Progenitor cell of endocrine pancreas (in vitro differentiated cells): ENCODE measurements at regions not wholly inside any gene's neighbourhood (a gene's known extent, or its start where the extent isn't known, plus 50 kb on each side); places are given as distances from the start of the nearest gene placed in this dataset.

ENCODE experiments used
- DNase-seq: peaks from one replicate; pipeline ENCODE4 v3.0.0; 2021; ENCODE audit warnings: low spot score; ENCODE audit not compliant: unreplicated experiment
- H3K27ac Mint-ChIP-seq: 2 replicates; pipeline ENCODE4 v1.8.0; 2021; ENCODE audit warnings: mild to moderate bottlenecking, moderate library complexity, mixed read lengths
- H3K27me3 Mint-ChIP-seq: 2 replicates; pipeline ENCODE4 v1.8.0; 2021; ENCODE audit warnings: mixed read lengths
- H3K36me3 Mint-ChIP-seq: 2 replicates; pipeline ENCODE4 v1.8.0; 2022; ENCODE audit warnings: mixed read lengths; ENCODE audit not compliant: insufficient read depth
- H3K4me1 Mint-ChIP-seq: 2 replicates; pipeline ENCODE4 v1.8.0; 2021; ENCODE audit warnings: low read depth, mixed read lengths
- H3K4me3 Mint-ChIP-seq: 2 replicates; pipeline ENCODE4 v1.8.0; 2021; ENCODE audit warnings: low read depth, mild to moderate bottlenecking, moderate library complexity, mixed read lengths
- H3K9me3 Mint-ChIP-seq: 2 replicates; pipeline ENCODE4 v1.8.0; 2021; ENCODE audit warnings: low read depth, mixed read lengths
- TF ChIP-seq, protein P1 (sequence below): fragments of 200-600 bp; sonication (generic); IDR thresholded peaks from one replicate; pipeline ENCODE4 v1.5.0; 2021; ENCODE audit warnings: antibody characterized with exemption, mild to moderate bottlenecking; ENCODE audit not compliant: unreplicated experiment

DNA sequence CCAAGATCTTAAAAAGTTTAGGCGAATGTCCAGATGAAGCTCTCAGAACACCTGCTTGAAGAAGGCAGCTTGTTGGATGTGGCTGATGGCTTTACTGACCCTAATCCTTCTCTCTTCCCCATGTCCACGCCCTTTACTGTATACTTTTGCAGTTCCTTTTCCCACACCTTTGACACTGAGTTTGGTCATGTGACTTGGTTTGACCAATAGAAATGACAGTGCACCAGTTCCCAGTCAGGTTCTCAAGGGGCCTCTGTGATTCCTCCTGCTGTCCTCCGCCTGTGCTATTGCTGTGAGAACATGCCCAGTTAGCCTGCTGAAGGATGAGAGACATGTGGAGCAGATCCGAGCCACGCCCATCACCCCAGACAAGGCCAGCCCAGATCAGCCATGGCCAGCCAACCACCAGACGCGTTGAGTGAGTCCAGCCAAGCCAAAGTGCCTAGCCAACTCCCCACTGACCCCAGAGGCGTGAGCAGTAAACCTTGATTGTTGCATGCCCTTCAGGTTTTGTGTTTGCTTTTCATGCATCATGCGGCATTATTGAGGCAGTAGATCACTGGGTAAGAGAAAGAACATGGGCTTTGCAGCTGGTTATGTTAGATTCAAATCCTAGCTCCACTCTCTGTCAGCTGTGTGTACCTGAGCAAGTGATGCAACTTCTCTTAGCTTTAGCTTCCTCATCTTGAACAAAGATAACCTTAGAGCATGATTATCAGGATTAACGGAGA is 258.0 kb upstream of the SIX2 start:
- H3K4me1 Mint-ChIP-seq: peaks cover 33% of the 10 kb centered on the region
- TF ChIP-seq, protein P1, sequence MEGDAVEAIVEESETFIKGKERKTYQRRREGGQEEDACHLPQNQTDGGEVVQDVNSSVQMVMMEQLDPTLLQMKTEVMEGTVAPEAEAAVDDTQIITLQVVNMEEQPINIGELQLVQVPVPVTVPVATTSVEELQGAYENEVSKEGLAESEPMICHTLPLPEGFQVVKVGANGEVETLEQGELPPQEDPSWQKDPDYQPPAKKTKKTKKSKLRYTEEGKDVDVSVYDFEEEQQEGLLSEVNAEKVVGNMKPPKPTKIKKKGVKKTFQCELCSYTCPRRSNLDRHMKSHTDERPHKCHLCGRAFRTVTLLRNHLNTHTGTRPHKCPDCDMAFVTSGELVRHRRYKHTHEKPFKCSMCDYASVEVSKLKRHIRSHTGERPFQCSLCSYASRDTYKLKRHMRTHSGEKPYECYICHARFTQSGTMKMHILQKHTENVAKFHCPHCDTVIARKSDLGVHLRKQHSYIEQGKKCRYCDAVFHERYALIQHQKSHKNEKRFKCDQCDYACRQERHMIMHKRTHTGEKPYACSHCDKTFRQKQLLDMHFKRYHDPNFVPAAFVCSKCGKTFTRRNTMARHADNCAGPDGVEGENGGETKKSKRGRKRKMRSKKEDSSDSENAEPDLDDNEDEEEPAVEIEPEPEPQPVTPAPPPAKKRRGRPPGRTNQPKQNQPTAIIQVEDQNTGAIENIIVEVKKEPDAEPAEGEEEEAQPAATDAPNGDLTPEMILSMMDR: no peak
- no peak overlapping the region for H3K4me3 Mint-ChIP-seq
- no peak overlapping the region for H3K27ac Mint-ChIP-seq
- H3K9me3 Mint-ChIP-seq: no peaks in the 10 kb centered on the region
- no peaks in the 10 kb centered on the region for H3K36me3 Mint-ChIP-seq
- DNase-seq: no peak
- peaks cover 55% of the 10 kb centered on the region for H3K27me3 Mint-ChIP-seq

DNA sequence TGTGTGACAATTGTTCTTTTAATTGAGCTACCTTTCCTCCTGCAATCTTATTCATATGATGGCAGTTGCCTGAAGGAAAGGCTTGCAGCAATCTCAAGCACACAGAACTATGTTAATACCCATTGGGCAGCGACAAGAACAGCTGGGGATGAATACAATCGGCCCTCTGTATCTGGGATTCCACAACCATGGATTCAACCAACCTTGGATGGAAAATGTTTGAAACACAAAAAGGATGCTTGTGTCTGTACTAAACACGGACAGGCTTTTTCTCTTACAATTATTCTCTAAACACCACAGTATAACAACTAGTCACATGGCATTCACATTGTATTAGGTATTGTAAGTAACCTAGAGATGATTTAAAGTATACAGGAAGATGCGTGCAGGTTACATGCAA is 256.1 kb upstream of the SIX2 start:
- DNase-seq: no peak
- TF ChIP-seq, protein P1: no peak
- H3K36me3 Mint-ChIP-seq: no peaks in the 10 kb centered on the region
- peaks cover 36% of the 10 kb centered on the region for H3K4me1 Mint-ChIP-seq
- no peaks in the 10 kb centered on the region for H3K9me3 Mint-ChIP-seq
- H3K27me3 Mint-ChIP-seq: peaks cover 40% of the 10 kb centered on the region
- H3K27ac Mint-ChIP-seq: no peak overlapping the region
- no peak overlapping the region for H3K4me3 Mint-ChIP-seq

DNA sequence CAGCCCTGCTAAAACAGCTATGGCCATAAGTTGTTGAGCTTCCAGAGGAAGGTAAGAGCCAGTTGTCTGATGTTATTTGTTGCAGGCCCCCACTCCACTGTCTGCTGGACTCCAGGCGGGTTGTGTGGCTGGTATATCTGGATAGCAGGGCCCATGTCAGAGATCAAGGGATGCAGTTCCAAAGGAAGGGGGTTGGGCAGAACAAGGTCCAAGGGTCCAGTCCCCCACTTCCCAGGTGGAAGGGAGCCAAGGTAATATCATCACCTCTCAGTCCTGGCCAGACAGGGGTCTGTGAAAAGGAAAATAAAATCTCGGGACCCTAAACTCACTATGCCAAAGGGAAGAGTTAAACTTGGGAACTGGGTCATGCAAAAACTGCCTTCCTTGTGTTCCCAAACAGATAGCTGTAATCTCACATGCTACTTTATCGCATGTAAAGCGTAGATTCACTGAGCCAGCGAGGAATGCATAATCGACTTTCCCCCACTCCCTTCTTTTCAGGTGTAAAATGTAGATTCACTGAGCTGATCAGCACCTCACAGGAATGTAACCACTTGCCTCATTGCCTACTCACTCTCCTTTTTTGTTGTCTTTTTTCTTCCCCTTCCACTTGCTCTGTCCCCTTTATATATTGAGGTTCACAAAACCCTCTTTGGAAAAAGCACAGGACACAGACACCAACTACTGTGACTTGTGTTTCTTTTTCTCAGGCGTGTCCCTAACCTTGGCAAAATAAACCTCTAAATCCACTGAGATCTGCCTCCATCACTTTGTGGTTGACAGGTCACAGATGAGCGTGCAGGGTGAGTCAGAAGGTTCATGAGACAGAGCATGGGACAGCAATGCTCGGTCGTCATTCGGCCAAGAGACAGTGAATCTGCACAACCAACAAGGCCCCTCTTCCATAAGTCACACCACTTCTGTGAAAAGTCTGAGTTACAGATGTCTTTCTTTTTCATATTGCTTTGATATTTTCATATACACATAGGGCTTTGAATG is 255.3 kb upstream of the SIX2 start:
- Mint-ChIP-seq H3K4me1 (peaks cover 43% of the 10 kb centered on the region), H3K27ac (peak overlapping the region; percentile 69), H3K36me3 (no peaks in the 10 kb centered on the region), H3K9me3 (no peaks in the 10 kb centered on the region), H3K27me3 (peaks cover 33% of the 10 kb centered on the region), H3K4me3 (no peak overlapping the region)
- no peak for DNase-seq
- TF ChIP-seq, protein P1: no peak

DNA sequence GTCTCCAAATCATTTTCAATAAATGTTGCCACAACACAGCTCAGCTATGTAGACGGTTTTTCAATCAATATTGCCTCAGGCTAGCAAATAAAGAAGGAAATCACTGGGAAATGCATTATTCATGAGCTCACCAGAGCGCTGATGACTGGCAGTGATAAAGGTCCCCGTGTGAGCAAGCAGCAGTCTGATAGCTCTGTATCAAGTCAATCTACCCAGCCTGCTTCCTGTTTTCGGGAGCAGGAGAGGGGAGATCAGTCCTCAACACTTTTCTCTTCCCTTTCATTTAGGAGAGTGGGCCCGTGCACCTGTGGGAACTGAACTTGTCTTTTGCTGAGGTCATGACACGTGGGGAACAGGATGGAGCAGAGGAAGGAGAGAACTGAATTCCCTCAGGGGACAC is 253.9 kb upstream of the SIX2 start:
- H3K27me3 Mint-ChIP-seq: peaks cover 28% of the 10 kb centered on the region
- TF ChIP-seq, protein P1: no peak
- H3K4me3 Mint-ChIP-seq: no peak overlapping the region
- DNase-seq: no peak
- peak overlapping the region; percentile 40 for H3K27ac Mint-ChIP-seq
- peaks cover 48% of the 10 kb centered on the region for H3K4me1 Mint-ChIP-seq
- no peaks in the 10 kb centered on the region for H3K9me3 Mint-ChIP-seq
- no peaks in the 10 kb centered on the region for H3K36me3 Mint-ChIP-seq

DNA sequence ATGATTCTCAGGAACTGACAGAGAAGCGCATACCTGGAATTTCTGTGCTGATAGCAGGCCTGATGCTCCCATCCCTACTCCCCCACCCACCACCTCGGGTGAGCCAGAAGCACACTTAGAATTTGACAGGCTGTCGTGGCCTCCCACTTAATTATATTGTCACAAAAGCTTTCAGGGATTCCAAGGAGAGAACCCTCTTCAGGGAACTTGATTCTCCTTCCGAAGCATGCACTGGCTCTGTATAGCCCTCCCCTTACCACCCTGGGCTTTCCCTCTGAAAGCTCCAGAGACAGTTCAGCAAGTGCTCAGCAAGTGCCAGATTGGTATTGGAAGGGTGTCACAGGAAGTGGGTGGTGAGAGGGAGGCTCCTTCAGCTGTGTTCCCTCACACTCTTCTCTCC is 252.5 kb upstream of the SIX2 start:
- Mint-ChIP-seq H3K9me3 (no peaks in the 10 kb centered on the region), H3K4me1 (peaks cover 53% of the 10 kb centered on the region), H3K27ac (no peak overlapping the region), H3K4me3 (no peak overlapping the region), H3K27me3 (peaks cover 24% of the 10 kb centered on the region), H3K36me3 (no peaks in the 10 kb centered on the region)
- no peak for DNase-seq
- TF ChIP-seq, protein P1: no peak
